Effector memory CD4-positive, alpha-beta T cell (primary cell): ENCODE measurements at regions not wholly inside any gene's neighbourhood (a gene's known extent, or its start where the extent isn't known, plus 50 kb on each side); places are given as distances from the start of the nearest gene placed in this dataset.

Source experiments
- DNase-seq, 3 donors: peaks; one replicate each; pipeline ENCODE4 v3.0.0-alpha.2; 2020
- H3K27ac ChIP-seq: 2 replicates; pipeline ENCODE4 v1.7.0; 2013; ENCODE audit warnings: mild to moderate bottlenecking, low read length, moderate library complexity; ENCODE audit not compliant: insufficient read depth, poor library complexity, severe bottlenecking
- H3K27me3 ChIP-seq: replicated peaks from 2 replicates; pipeline ENCODE4 v1.7.0; 2013; ENCODE audit warnings: mild to moderate bottlenecking, low read length; ENCODE audit not compliant: insufficient read depth, control insufficient read depth, poor library complexity, severe bottlenecking
- H3K36me3 ChIP-seq: 2 replicates; pipeline ENCODE4 v1.7.0; 2013; ENCODE audit warnings: mild to moderate bottlenecking, low read length, moderate library complexity; ENCODE audit not compliant: control insufficient read depth, insufficient read depth
- H3K4me1 ChIP-seq: 2 replicates; pipeline ENCODE4 v1.7.0; 2013; ENCODE audit warnings: low read length, mild to moderate bottlenecking; ENCODE audit not compliant: control insufficient read depth, insufficient read depth, poor library complexity, severe bottlenecking
- H3K4me3 ChIP-seq: 2 replicates; pipeline ENCODE4 v1.7.0; 2013; ENCODE audit warnings: low read length, low read depth, mild to moderate bottlenecking; ENCODE audit not compliant: insufficient read depth, poor library complexity, severe bottlenecking
- H3K9me3 ChIP-seq: 2 replicates; pipeline ENCODE4 v1.7.0; 2013; ENCODE audit warnings: mild to moderate bottlenecking, low read length, moderate library complexity; ENCODE audit not compliant: control insufficient read depth

- Histone ChIP-seq H3K4me3 (no peak overlapping the region), H3K4me1 (no peaks in the 10 kb centered on the region), H3K36me3 (no peaks in the 10 kb centered on the region), H3K27me3 (no peaks in the 10 kb centered on the region), H3K9me3 (no peaks in the 10 kb centered on the region), H3K27ac (no peak overlapping the region)
- DNase-seq, result no peak
Observed at GRCh38 chr7:9889554-9889953, 1084.1 kb upstream of the PHF14 start.

GRCh38 chr7:9890092-9890491 is 1083.6 kb upstream of the PHF14 start:
- no peak for DNase-seq
- Histone ChIP-seq H3K36me3 (no peaks in the 10 kb centered on the region), H3K4me3 (no peak overlapping the region), H3K27me3 (no peaks in the 10 kb centered on the region), H3K9me3 (no peaks in the 10 kb centered on the region), H3K27ac (no peak overlapping the region), H3K4me1 (no peaks in the 10 kb centered on the region)

- Histone ChIP-seq H3K36me3 (no peaks in the 10 kb centered on the region), H3K27me3 (no peaks in the 10 kb centered on the region), H3K9me3 (no peaks in the 10 kb centered on the region), H3K4me1 (no peaks in the 10 kb centered on the region), H3K27ac (no peak overlapping the region), H3K4me3 (no peak overlapping the region)
- no peak for DNase-seq
Observed at GRCh38 chr7:9891056-9891455, 1082.6 kb upstream of the PHF14 start.

- H3K4me1 ChIP-seq, result no peaks in the 10 kb centered on the region
- no peak overlapping the region for H3K27ac ChIP-seq
- no peaks in the 10 kb centered on the region for H3K9me3 ChIP-seq
- H3K4me3 ChIP-seq, result no peak overlapping the region
- no peaks in the 10 kb centered on the region for H3K36me3 ChIP-seq
- H3K27me3 ChIP-seq, result no peaks in the 10 kb centered on the region
- DNase-seq, result no peak
Observed at GRCh38 chr7:9900339-9900738, 1073.3 kb upstream of the PHF14 start.

- H3K27me3 ChIP-seq, result no peaks in the 10 kb centered on the region
Observed at GRCh38 chr7:9921326-9921725, 1052.3 kb upstream of the PHF14 start.

GRCh38 chr7:9937944-9938631 is 1035.6 kb upstream of the PHF14 start:
- DNase-seq, result no peak

More at GRCh38 chr7:9921326-9921725, 1052.3 kb upstream of the PHF14 start:
- Histone ChIP-seq H3K27ac (no peak overlapping the region), H3K36me3 (no peaks in the 10 kb centered on the region), H3K4me3 (no peak overlapping the region), H3K4me1 (no peaks in the 10 kb centered on the region), H3K9me3 (no peaks in the 10 kb centered on the region)
- no peak for DNase-seq

GRCh38 chr7:9939176-9939575 is 1034.5 kb upstream of the PHF14 start:
- Histone ChIP-seq H3K36me3 (no peaks in the 10 kb centered on the region), H3K27ac (no peak overlapping the region), H3K9me3 (no peaks in the 10 kb centered on the region), H3K27me3 (no peaks in the 10 kb centered on the region), H3K4me1 (no peaks in the 10 kb centered on the region), H3K4me3 (no peak overlapping the region)
- no peak for DNase-seq

More at GRCh38 chr7:9937944-9938631, 1035.6 kb upstream of the PHF14 start:
- Histone ChIP-seq H3K4me3 (no peak overlapping the region), H3K9me3 (no peaks in the 10 kb centered on the region), H3K36me3 (no peaks in the 10 kb centered on the region), H3K27ac (no peak overlapping the region), H3K27me3 (no peaks in the 10 kb centered on the region), H3K4me1 (no peaks in the 10 kb centered on the region)

GRCh38 chr7:9945131-9945530 is 1028.5 kb upstream of the PHF14 start:
- Histone ChIP-seq H3K36me3 (no peaks in the 10 kb centered on the region), H3K27me3 (no peaks in the 10 kb centered on the region), H3K9me3 (no peaks in the 10 kb centered on the region), H3K27ac (no peak overlapping the region), H3K4me3 (no peak overlapping the region), H3K4me1 (no peaks in the 10 kb centered on the region)
- DNase-seq, result no peak

GRCh38 chr7:9945857-9946256 is 1027.8 kb upstream of the PHF14 start:
- no peaks in the 10 kb centered on the region for H3K9me3 ChIP-seq
- H3K27me3 ChIP-seq, result no peaks in the 10 kb centered on the region
- no peak overlapping the region for H3K4me3 ChIP-seq
- H3K36me3 ChIP-seq, result no peaks in the 10 kb centered on the region
- H3K4me1 ChIP-seq, result no peaks in the 10 kb centered on the region
- no peak overlapping the region for H3K27ac ChIP-seq
- no peak for DNase-seq

GRCh38 chr7:9955138-9955537 is 1018.5 kb upstream of the PHF14 start:
- Histone ChIP-seq H3K36me3 (no peaks in the 10 kb centered on the region), H3K9me3 (no peaks in the 10 kb centered on the region), H3K27me3 (no peaks in the 10 kb centered on the region), H3K4me3 (no peak overlapping the region), H3K4me1 (no peaks in the 10 kb centered on the region), H3K27ac (no peak overlapping the region)
- DNase-seq, result no peak
